ENCODE measurements at regions not wholly inside any gene's neighbourhood (a gene's known extent, or its start where the extent isn't known, plus 50 kb on each side); places are given as distances from the start of the nearest gene placed in this dataset.

GRCh38 chr16:86970279-86970678 lies 346.9 kb downstream of the C16orf95 start:
- no peak for DNase-seq (ENCODE audit: low read depth in 2 of 2)

DNA sequence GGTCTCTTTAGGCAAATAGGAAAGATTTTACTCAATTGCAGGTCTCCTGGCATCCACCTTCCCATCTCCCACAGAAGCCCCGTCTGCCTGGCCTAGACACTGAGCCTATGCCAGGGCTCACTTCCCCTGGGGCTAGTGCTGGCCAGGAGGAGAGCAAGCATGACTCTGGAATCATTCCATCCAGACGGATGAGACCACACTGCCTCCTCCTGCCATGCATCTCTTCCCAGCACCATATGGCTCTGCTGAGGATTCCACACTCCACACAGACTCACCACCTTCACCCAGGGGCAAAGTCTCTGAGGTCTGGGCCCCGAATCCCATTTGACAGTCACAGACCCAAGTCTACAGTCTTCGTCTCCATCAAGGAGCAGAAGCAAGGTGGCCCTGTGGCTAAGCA lies 346.5 kb downstream of the C16orf95 start:
- DNase-seq (ENCODE audit: low read depth in 2 of 2), result no peak

DNA sequence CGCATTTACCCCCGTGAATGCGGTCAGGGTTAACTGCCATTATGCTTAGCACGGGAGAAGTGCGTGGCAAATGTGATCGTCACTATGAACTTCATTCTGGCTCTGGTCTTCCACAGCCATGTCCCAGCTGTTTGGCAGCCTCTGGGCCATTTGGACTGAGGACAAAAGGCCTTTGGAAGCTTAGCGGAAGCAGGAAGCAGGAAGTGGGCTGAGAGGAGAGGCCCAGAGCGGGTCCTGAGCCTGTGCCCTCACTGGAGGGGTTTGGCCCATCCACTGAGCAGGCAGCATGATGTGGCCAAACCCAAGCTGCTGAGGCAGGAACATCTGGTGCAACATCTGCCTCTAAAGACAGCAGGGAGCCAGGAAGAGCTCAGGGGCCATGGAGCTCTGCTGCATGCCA lies 345.9 kb downstream of the C16orf95 start:
- DNase-seq (ENCODE audit: low read depth in 2 of 2), result peak; percentile 19 to 59

GRCh38 chr16:86974120-86974519 lies 343.1 kb downstream of the C16orf95 start:
- no peak for DNase-seq (ENCODE audit: low read depth in 2 of 2)

- peak; percentile 35 to 75 for DNase-seq (ENCODE audit: low read depth in 2 of 2)
Observed at GRCh38 chr16:86975445-86975844, 341.7 kb downstream of the C16orf95 start.

GRCh38 chr16:86977076-86977676 lies 340.0 kb downstream of the C16orf95 start:
- DNase-seq (ENCODE audit: low read depth in 2 of 2), result no peak

DNA sequence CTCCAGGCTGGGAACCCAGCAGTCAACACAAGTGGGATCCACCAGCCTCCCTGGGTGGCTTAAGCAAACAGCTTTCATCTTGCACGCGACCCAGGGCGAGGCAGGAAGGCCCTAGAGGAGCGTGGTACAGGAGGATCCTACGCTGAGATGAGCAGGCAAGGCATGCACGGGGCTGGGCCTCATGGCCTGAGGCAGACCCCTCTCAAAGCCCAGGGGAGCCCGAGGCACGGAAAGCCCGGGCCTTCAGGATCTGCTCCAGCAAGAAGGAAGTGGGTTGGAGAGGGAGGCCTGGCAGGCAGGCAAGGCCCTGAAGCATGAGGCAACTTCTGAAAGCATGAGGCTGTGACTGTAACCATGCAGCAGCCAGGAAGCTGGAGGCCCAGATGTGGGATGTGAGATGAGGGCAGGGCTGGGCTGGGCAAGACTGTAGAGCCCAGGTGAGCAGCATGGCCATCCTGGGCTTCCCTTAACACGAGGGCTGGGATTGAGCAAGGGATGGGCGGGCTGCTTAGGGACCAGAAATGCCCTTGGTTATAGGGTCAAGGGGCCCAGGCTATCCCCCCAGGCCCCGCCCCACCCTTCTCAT lies 338.7 kb downstream of the C16orf95 start:
- no peak for DNase-seq (ENCODE audit: low read depth in 2 of 2)

GRCh38 chr16:86979061-86979460 lies 338.1 kb downstream of the C16orf95 start:
- DNase-seq (ENCODE audit: low read depth in 2 of 2), result no peak

DNA sequence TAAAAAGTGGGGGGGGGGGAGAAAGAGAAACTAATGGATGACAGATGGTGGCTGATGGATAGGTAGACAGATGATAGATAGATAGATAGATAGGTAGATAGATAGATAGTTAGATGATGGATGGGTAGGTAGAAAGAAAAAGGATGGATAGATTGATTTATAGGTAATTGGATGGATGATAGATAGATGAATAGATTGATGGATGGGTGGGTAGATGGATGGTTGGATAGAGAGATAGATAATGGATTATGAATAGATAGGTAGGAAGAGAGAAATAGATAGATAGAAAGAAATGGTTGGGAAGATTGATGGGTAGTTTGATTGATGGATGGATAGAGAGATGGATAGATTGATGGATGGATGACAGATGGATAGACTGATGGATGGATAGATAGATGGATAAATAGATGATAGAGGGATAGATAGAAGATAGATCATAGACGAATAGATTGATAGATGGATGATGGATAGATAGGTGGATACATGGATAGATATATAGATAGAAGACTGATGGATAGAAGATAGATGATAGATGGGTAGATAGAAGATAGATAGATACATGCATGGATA lies 337.1 kb downstream of the C16orf95 start:
- no peak for DNase-seq (ENCODE audit: low read depth in 2 of 2)

GRCh38 chr16:86980644-86981043 lies 336.5 kb downstream of the C16orf95 start:
- no peak for DNase-seq (ENCODE audit: low read depth in 2 of 2)

- no peak for DNase-seq (ENCODE audit: low read depth in 2 of 2)
Observed at GRCh38 chr16:86982347-86982596, 334.9 kb downstream of the C16orf95 start.

GRCh38 chr16:86982912-86983311 lies 334.3 kb downstream of the C16orf95 start:
- DNase-seq (ENCODE audit: low read depth in 2 of 2), result no peak

DNA sequence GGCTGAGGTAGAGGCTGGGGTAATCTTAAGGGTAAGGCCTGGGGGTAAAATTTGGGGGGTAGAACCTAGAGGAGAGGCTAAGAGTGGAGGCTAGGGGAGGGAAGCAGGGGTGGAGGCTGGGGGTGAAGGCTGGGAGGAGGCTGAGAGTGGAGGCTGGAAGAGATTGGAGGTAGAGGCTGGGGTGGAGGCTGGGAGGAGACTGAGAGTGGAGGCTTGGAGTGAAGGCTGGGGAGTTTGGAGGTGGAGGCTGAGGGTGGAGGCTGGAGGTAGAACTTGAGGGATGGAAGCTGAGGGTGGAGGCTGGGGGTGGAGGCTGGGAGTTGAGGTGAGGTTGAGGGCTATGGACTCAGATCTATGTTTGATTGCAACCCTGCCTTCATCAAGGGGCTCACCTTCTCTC lies 333.6 kb downstream of the C16orf95 start:
- DNase-seq (ENCODE audit: low read depth in 2 of 2), result no peak

GRCh38 chr16:86984343-86984742 lies 332.8 kb downstream of the C16orf95 start:
- DNase-seq (ENCODE audit: low read depth in 2 of 2), result no peak

GRCh38 chr16:86984991-86985647 lies 332.1 kb downstream of the C16orf95 start:
- DNase-seq (ENCODE audit: low read depth in 2 of 2), result no peak

- no peak for DNase-seq (ENCODE audit: low read depth in 2 of 2)
Observed at GRCh38 chr16:86985648-86986015, 331.6 kb downstream of the C16orf95 start.

GRCh38 chr16:86986136-86986535 lies 331.1 kb downstream of the C16orf95 start:
- DNase-seq (ENCODE audit: low read depth in 2 of 2), result no peak

DNA sequence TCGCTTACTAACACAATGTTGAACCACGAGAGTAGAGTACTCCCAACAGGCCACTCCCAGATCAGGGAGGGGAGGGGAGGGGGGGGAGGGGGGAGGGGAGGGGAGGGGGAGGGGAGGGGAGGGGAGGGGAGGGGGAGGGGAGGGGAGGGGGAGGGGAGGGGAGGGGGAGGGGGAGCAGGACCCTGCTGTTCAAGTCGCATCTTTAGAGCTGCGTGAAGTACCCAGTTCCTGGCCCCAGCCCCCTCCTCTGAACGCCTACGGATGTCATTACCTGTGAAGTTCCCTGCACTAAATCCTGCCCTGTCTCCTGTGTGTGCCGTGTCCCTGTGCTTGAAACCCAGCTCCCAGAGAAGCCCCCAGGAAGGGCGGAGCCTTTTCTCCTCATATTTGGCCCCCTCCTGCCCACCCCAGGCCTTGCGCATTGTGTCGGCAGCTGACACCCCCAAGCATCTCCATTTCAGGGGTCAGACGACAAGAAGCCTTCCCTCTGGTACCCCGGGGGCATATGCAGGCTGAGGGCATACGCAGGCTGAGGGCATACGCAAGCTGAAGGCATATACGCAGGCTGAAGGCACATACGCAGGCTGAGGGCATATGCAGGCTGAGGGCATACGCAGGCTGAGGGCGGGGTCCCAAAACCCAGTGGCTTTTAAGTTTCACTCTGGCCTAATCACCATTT lies 330.2 kb downstream of the C16orf95 start:
- DNase-seq (ENCODE audit: low read depth in 2 of 2), result no peak

DNA sequence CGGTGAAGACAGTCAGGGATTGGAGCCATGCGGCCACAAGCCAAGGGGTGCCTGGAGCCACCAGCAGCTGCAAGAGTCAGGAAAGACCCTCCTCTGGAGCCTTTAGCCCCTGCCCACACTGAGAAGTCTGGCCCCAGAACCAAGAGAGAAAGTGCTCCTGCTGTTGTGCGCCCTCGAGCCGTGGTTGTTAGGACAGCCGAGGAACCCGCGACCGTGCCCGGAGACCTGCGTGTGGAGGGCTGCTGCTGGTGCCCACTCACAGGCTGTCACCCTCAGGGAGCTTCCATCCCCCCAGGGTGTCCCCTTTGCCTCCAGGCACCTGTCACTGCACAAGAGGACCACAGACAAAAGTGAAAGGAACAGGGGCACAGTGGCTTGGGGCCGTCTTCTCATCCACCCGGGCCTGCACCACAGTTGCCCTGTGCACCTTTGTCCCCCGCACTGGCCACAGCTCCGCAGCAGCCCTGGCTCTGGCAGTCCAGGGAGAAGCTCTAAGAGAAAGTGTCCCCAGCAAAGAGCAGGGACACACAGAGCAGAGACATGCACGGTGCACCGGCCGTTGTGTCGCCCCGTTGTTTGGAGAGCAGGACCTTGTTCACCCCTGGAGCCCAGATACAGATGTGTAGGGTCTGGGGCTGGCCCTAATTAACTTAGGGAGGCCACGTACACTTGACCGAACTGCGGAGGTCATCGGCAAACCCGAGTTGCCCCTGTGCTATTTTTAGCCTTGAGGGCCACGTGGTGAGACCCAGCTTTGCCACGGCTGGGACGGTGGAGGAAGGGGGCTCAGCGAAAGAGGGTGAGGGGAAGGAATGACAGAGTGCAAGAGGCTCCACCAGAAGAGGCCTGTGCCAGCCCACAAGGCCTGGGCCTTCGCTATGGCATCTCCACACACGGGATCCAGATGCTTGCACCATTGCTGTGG lies 329.2 kb downstream of the C16orf95 start:
- DNase-seq (ENCODE audit: low read depth in 2 of 2), result no peak

- DNase-seq (ENCODE audit: low read depth in 2 of 2), result no peak
Observed at GRCh38 chr16:86988920-86989696, 328.1 kb downstream of the C16orf95 start.

DNA sequence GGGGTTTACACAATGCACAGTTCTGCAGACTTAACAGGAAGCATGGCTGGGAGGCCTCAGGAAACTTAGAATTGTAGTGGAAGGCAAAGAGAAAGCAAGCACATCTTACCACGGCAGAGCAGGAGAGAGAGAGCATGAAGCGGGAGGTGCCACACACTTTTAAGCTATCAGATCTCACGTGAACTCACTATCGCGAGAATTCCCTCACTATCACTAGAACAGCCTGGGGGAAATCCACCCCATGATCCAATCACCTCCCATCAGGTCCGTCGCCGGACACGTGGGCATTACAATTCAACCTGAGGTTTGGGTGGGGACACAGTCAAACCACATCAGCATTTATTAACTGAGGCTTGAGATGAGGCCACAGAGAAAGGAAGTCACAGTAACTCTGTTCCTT lies 326.7 kb downstream of the C16orf95 start:
- DNase-seq (ENCODE audit: low read depth in 2 of 2), result peak in 1 of 2 donors; percentile 35
